ENCODE measurements at regions not wholly inside any gene's neighbourhood (a gene's known extent, or its start where the extent isn't known, plus 50 kb on each side); places are given as distances from the start of the nearest gene placed in this dataset.

DNA sequence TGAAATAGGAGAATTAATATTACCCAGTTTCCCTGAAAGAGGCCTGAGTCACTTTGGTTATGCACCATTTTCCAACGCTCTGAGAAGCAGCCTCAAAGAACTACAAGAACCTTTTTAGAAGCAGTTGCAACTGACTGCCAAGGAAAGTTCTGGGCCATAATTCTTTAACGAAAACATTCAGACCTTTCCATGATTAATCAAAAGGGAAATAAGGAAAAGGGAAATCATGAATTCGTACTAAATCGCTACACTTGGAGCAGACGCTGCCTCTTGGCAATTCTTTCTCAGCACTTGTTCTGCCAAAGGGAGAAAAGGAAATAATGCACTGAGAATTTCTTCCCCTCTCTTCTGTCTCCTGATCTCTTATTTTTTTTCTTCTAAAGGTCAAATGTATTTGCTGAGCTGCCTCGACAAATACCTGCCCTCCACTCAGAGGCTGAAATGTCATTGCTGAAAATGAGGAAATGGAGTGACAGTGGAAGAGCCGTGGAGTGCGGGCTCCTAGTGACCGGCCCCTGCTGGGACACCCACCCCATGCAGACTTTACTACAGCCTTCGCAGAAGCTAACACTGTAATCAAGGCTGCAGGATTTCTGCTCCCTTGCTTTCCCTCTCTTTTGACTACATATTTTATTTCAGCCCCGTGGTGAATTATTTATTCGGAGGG, 67.9 kb upstream of the GALNT2 start:
- H3K4me3 ChIP-seq (ENCODE audit: low read depth, low read length): no peak overlapping the region
- DNase-seq (ENCODE audit: low read depth): no peak
- no peak for TF ChIP-seq CTCF (IDR thresholded peaks at IDR 0.05; ENCODE audit: low read depth, low read length, missing control alignments)
- in situ Hi-C loops (cut with HindIII; ENCODE audit: low sequenced_read_pairs): no loop called here

- DNase-seq (ENCODE audit: low read depth): no peak
- in situ Hi-C loops (cut with HindIII; ENCODE audit: low sequenced_read_pairs): no loop called here
- no peak for TF ChIP-seq CTCF (IDR thresholded peaks at IDR 0.05; ENCODE audit: low read depth, low read length, missing control alignments)
- H3K4me3 ChIP-seq (ENCODE audit: low read depth, low read length): no peak overlapping the region
Measured at GRCh38 chr1:230000493-230001184, 66.4 kb upstream of the GALNT2 start.

GRCh38 chr1:230002164-230002803, 64.8 kb upstream of the GALNT2 start:
- no peak for DNase-seq (ENCODE audit: low read depth)
- no peak for TF ChIP-seq CTCF (IDR thresholded peaks at IDR 0.05; ENCODE audit: low read depth, low read length, missing control alignments)
- H3K4me3 ChIP-seq (ENCODE audit: low read depth, low read length): no peak overlapping the region
- in situ Hi-C loops (cut with HindIII; ENCODE audit: low sequenced_read_pairs): no loop called here

DNA sequence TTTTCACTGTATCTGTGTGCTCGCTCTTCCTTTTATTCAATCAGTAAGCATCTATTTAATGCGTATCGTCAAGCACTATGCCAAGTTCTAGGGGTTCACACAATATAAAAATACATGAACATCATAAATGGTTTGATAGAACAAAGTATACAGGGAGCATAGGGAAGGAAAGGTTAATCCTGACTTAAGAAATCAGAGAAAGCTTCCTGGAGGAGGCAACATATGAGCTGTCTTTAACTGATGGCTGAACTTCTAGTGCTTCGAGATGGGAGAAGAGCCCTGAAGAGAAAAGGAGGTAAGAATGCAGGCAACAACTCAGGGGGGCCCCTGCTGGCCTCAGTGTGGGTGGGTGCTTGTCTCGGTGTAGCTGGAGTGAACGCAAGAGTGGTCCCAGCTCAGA, 63.6 kb upstream of the GALNT2 start:
- no peak overlapping the region for H3K4me3 ChIP-seq (ENCODE audit: low read depth, low read length)
- no peak for TF ChIP-seq CTCF (IDR thresholded peaks at IDR 0.05; ENCODE audit: low read depth, low read length, missing control alignments)
- in situ Hi-C loops (cut with HindIII; ENCODE audit: low sequenced_read_pairs): no loop called here
- no peak for DNase-seq (ENCODE audit: low read depth)

GRCh38 chr1:230005040-230005439, 62.0 kb upstream of the GALNT2 start:
- no peak for DNase-seq (ENCODE audit: low read depth)
- in situ Hi-C loops (cut with HindIII; ENCODE audit: low sequenced_read_pairs): no loop called here
- TF ChIP-seq CTCF (IDR thresholded peaks at IDR 0.05; ENCODE audit: low read depth, low read length, missing control alignments): no peak
- H3K4me3 ChIP-seq (ENCODE audit: low read depth, low read length): no peak overlapping the region

- DNase-seq (ENCODE audit: low read depth): no peak
- TF ChIP-seq CTCF (IDR thresholded peaks at IDR 0.05; ENCODE audit: low read depth, low read length, missing control alignments): no peak
- no peak overlapping the region for H3K4me3 ChIP-seq (ENCODE audit: low read depth, low read length)
- in situ Hi-C loops (cut with HindIII; ENCODE audit: low sequenced_read_pairs): no loop called here
Measured at GRCh38 chr1:230008721-230009120, 58.3 kb upstream of the GALNT2 start.
